OCI-LY1 (cell line): ENCODE measurements at regions not wholly inside any gene's neighbourhood (a gene's known extent, or its start where the extent isn't known, plus 50 kb on each side); places are given as distances from the start of the nearest gene placed in this dataset.

Experiments
- CTCF ChIP-seq: fragments of 200-600 bp; sonication (generic), shearing (Covaris generic); IDR thresholded peaks from 2 replicates; pipeline ENCODE4 v1.5.1; 2017; ENCODE audit warnings: mild to moderate bottlenecking, antibody characterized with exemption, low read length, moderate library complexity, mixed read lengths
- EZH2 ChIP-seq: fragments of 200-600 bp; sonication (generic), shearing (Covaris generic); IDR thresholded peaks from 2 replicates; pipeline ENCODE4 v1.8.0; 2017; ENCODE audit warnings: borderline replicate concordance, mixed run types, mild to moderate bottlenecking, antibody characterized with exemption, low read length, moderate library complexity, mixed read lengths

- TF ChIP-seq CTCF: no peak
- no peak for TF ChIP-seq EZH2
These were observed 66.8 kb downstream of the FZD4 start for GRCh38 chr11:86888164-86889000.
